HFF-Myc (cell line): ENCODE measurements at regions not wholly inside any gene's neighbourhood (a gene's known extent, or its start where the extent isn't known, plus 50 kb on each side); places are given as distances from the start of the nearest gene placed in this dataset.

Experiments
- DNase-seq: peaks from one replicate; pipeline ENCODE4 v3.0.0-alpha.2; 2011; ENCODE audit warnings: low read depth; ENCODE audit errors: extremely low read depth
- H3K4me3 ChIP-seq: replicated peaks from 2 replicates; pipeline ENCODE4 v1.5.1; 2011; ENCODE audit warnings: low read depth, mild to moderate bottlenecking, control low read depth, low read length
- CTCF ChIP-seq: IDR thresholded peaks from 2 replicates; pipeline ENCODE4 v1.5.1; 2012; ENCODE audit warnings: mild to moderate bottlenecking, low read depth, low read length, control low read depth; ENCODE audit errors: missing control alignments

- TF ChIP-seq CTCF, result no peak
Observed at GRCh38 chr6:12560315-12560714, 156.3 kb upstream of the PHACTR1 start.

GRCh38 chr6:12566618-12567123, 149.9 kb upstream of the PHACTR1 start:
- no peak for DNase-seq
- no peak overlapping the region for H3K4me3 ChIP-seq
- no peak for TF ChIP-seq CTCF

More at GRCh38 chr6:12560315-12560714, 156.3 kb upstream of the PHACTR1 start:
- H3K4me3 ChIP-seq, result no peak overlapping the region
- no peak for DNase-seq

GRCh38 chr6:12567682-12568081, 148.9 kb upstream of the PHACTR1 start:
- TF ChIP-seq CTCF, result no peak
- H3K4me3 ChIP-seq, result no peak overlapping the region
- no peak for DNase-seq

GRCh38 chr6:12569646-12570045, 146.9 kb upstream of the PHACTR1 start:
- H3K4me3 ChIP-seq, result no peak overlapping the region
- DNase-seq, result no peak
- TF ChIP-seq CTCF, result no peak

GRCh38 chr6:12570461-12571030, 146.0 kb upstream of the PHACTR1 start:
- H3K4me3 ChIP-seq, result no peak overlapping the region
- DNase-seq, result no peak
- no peak for TF ChIP-seq CTCF

- DNase-seq, result peak; percentile 83
- no peak overlapping the region for H3K4me3 ChIP-seq
- no peak for TF ChIP-seq CTCF
Observed at GRCh38 chr6:12572896-12573827, 143.4 kb upstream of the PHACTR1 start.
